Mesendoderm (in vitro differentiated cells): ENCODE measurements at regions not wholly inside any gene's neighbourhood (a gene's known extent, or its start where the extent isn't known, plus 50 kb on each side); places are given as distances from the start of the nearest gene placed in this dataset. TPM values are rescaled to one million over a fixed set of nuclear protein-coding genes. Genes with fewer than 3 reads are reported as not detected.

ENCODE experiments used
- small RNA-seq: library from polyadenylated mRNA; stranded (forward); fragments of <200 nt; extraction: miRNeasy Mini kit (QIAGEN cat#:217004); gene quantifications from one replicate; pipeline ENCODE3, GENCODE V24; 2013; ENCODE audit not compliant: insufficient read depth

Small RNA genes in the stretch of these regions (small RNA-seq; reads per million reads assigned to genes)
- gene AC108145.1 (not detected), gene HSBP1P2 (not detected), gene RNU6-205P (not detected)
